ENCODE measurements at regions not wholly inside any gene's neighbourhood (a gene's known extent, or its start where the extent isn't known, plus 50 kb on each side); places are given as distances from the start of the nearest gene placed in this dataset.
A peak's percentile ranks its signal among the peaks of the same experiment; 100 is the strongest.

GRCh38 chr5:51997500-51997899 lies 614.3 kb downstream of the ISL1 start:
- no peak for DNase-seq (ENCODE audit: low spot score in 2 of 2)
- no peaks in the 10 kb centered on the region for H3K36me3 ChIP-seq
- no peaks in the 10 kb centered on the region for H3K9me3 ChIP-seq
- intact Hi-C loops (cut with DNase I; ENCODE audit: low total_unique reads), result no loop called here
- H3K27ac ChIP-seq, result no peak overlapping the region
- H3K4me1 ChIP-seq, result no peaks in the 10 kb centered on the region
- no peaks in the 10 kb centered on the region for H3K27me3 ChIP-seq
- TF ChIP-seq POLR2A (IDR thresholded peaks at IDR 0.05) (no peak), CTCF (IDR thresholded peaks at IDR 0.05) (no peak), POLR2AphosphoS5 (IDR thresholded peaks at IDR 0.05) (no peak)
- no peak overlapping the region for H3K4me3 ChIP-seq

GRCh38 chr5:51997949-51998348 lies 614.7 kb downstream of the ISL1 start:
- DNase-seq (ENCODE audit: low spot score in 2 of 2), result no peak
- Histone ChIP-seq H3K4me3 (no peak overlapping the region), H3K4me1 (no peaks in the 10 kb centered on the region), H3K27me3 (no peaks in the 10 kb centered on the region), H3K9me3 (no peaks in the 10 kb centered on the region), H3K36me3 (no peaks in the 10 kb centered on the region), H3K27ac (no peak overlapping the region)
- TF ChIP-seq CTCF (IDR thresholded peaks at IDR 0.05) (no peak), POLR2A (IDR thresholded peaks at IDR 0.05) (no peak), POLR2AphosphoS5 (IDR thresholded peaks at IDR 0.05) (no peak)
- intact Hi-C loops (cut with DNase I; ENCODE audit: low total_unique reads), result no loop called here

GRCh38 chr5:52007230-52007858 lies 624.1 kb downstream of the ISL1 start:
- no peak for DNase-seq (ENCODE audit: low spot score in 2 of 2)
- peak in 2 of 3 donors; percentile 41 to 53 for TF ChIP-seq CTCF (IDR thresholded peaks at IDR 0.05)
- no peak for TF ChIP-seq POLR2AphosphoS5 (IDR thresholded peaks at IDR 0.05)
- H3K9me3 ChIP-seq, result no peaks in the 10 kb centered on the region
- H3K36me3 ChIP-seq, result no peaks in the 10 kb centered on the region
- H3K4me1 ChIP-seq, result no peaks in the 10 kb centered on the region
- H3K27ac ChIP-seq, result no peak overlapping the region
- H3K4me3 ChIP-seq, result no peak overlapping the region
- intact Hi-C loops (cut with DNase I; ENCODE audit: low total_unique reads), result no loop called here
- H3K27me3 ChIP-seq, result no peaks in the 10 kb centered on the region

- no peaks in the 10 kb centered on the region for H3K27me3 ChIP-seq
- H3K9me3 ChIP-seq, result no peaks in the 10 kb centered on the region
- H3K36me3 ChIP-seq, result no peaks in the 10 kb centered on the region
- intact Hi-C loops (cut with DNase I; ENCODE audit: low total_unique reads), result no loop called here
- no peak overlapping the region for H3K27ac ChIP-seq
- no peaks in the 10 kb centered on the region for H3K4me1 ChIP-seq
- no peak for DNase-seq (ENCODE audit: low spot score in 2 of 2)
- TF ChIP-seq CTCF (IDR thresholded peaks at IDR 0.05), result no peak
- no peak for TF ChIP-seq POLR2AphosphoS5 (IDR thresholded peaks at IDR 0.05)
- TF ChIP-seq POLR2A (IDR thresholded peaks at IDR 0.05), result no peak
- no peak overlapping the region for H3K4me3 ChIP-seq
These were observed 627.2 kb downstream of the ISL1 start for GRCh38 chr5:52010454-52010853.

- H3K4me3 ChIP-seq, result no peak overlapping the region
- intact Hi-C loops (cut with DNase I; ENCODE audit: low total_unique reads), result no loop called here
These were observed 630.3 kb downstream of the ISL1 start for GRCh38 chr5:52013523-52013922.

More at GRCh38 chr5:52013523-52013922, 630.3 kb downstream of the ISL1 start:
- no peak for TF ChIP-seq CTCF (IDR thresholded peaks at IDR 0.05)
- TF ChIP-seq POLR2A (IDR thresholded peaks at IDR 0.05), result no peak
- TF ChIP-seq POLR2AphosphoS5 (IDR thresholded peaks at IDR 0.05), result no peak
- H3K9me3 ChIP-seq, result no peaks in the 10 kb centered on the region
- no peaks in the 10 kb centered on the region for H3K36me3 ChIP-seq
- no peaks in the 10 kb centered on the region for H3K4me1 ChIP-seq
- no peak overlapping the region for H3K27ac ChIP-seq
- no peaks in the 10 kb centered on the region for H3K27me3 ChIP-seq
- no peak for DNase-seq (ENCODE audit: low spot score in 2 of 2)
